Breast epithelium (tissue), 3 donors: ENCODE measurements at regions not wholly inside any gene's neighbourhood (a gene's known extent, or its start where the extent isn't known, plus 50 kb on each side); places are given as distances from the start of the nearest gene placed in this dataset.

ENCODE experiments used
- CTCF ChIP-seq, 3 donors: fragments of 450-650 bp; IDR thresholded peaks; one replicate each; pipeline ENCODE4 v1.5.1; 2016 to 2017; ENCODE audit warnings: antibody characterized with exemption in 3 of 3, mild to moderate bottlenecking in 3 of 3, moderate library complexity in 3 of 3
- POLR2A ChIP-seq: fragments of 450-650 bp; IDR thresholded peaks from one replicate; pipeline ENCODE4 v1.6.1; 2016; ENCODE audit warnings: antibody characterized with exemption, mild to moderate bottlenecking, moderate library complexity
- POLR2AphosphoS5 ChIP-seq, 3 donors: sonication (generic); formaldehyde crosslinking; IDR thresholded peaks; one replicate each; pipeline ENCODE4 v1.6.1; 2017; ENCODE audit warnings: antibody characterized with exemption in 3 of 3

- TF ChIP-seq CTCF (IDR thresholded peaks at IDR 0.05) (no peak), POLR2A (no peak), POLR2AphosphoS5 (IDR thresholded peaks at IDR 0.05) (no peak)
Measured at GRCh38 chr2:122129399-122129798, 373.9 kb downstream of the TSN start.
